MM.1S (cell line): ENCODE measurements at regions not wholly inside any gene's neighbourhood (a gene's known extent, or its start where the extent isn't known, plus 50 kb on each side); places are given as distances from the start of the nearest gene placed in this dataset.

ENCODE experiments used
- DNase-seq: peaks from one replicate; pipeline ENCODE4 v3.0.0-alpha.2; 2015
- H2AFZ ChIP-seq: fragments of 300-600 bp; sonication (generic); 2 replicates; pipeline ENCODE4 v1.6.0; 2016; ENCODE audit warnings: antibody characterized with exemption, low read length
- H3F3A ChIP-seq: fragments of 300-600 bp; sonication (generic); 2 replicates; pipeline ENCODE4 v1.6.1; 2016; ENCODE audit warnings: mild to moderate bottlenecking, antibody characterized with exemption, low read length, moderate library complexity, mixed read lengths; ENCODE audit not compliant: insufficient read depth
- H3K27ac ChIP-seq: fragments of 300-600 bp; sonication (generic); 2 replicates; pipeline ENCODE4 v1.5.1; 2016; ENCODE audit warnings: mild to moderate bottlenecking, low read length
- H3K27me3 ChIP-seq: fragments of 300-600 bp; sonication (generic); replicated peaks from 2 replicates; pipeline ENCODE4 v1.6.0; 2016; ENCODE audit warnings: low read length; ENCODE audit not compliant: insufficient read depth
- H3K36me3 ChIP-seq: fragments of 300-600 bp; sonication (generic); replicated peaks from 2 replicates; pipeline ENCODE4 v1.6.1; 2016; ENCODE audit warnings: mild to moderate bottlenecking, low read length, mixed read lengths; ENCODE audit not compliant: insufficient read depth
- H3K4me1 ChIP-seq: fragments of 300-600 bp; sonication (generic); 2 replicates; pipeline ENCODE4 v1.6.1; 2016; ENCODE audit warnings: low read length, mixed read lengths
- H3K4me2 ChIP-seq: fragments of 300-600 bp; sonication (generic); 2 replicates; pipeline ENCODE4 v1.6.0; 2016; ENCODE audit warnings: low read depth, low read length
- H3K4me3 ChIP-seq: fragments of 300-600 bp; sonication (generic); 2 replicates; pipeline ENCODE4 v1.5.1; 2016; ENCODE audit warnings: low read length, mixed read lengths
- H3K79me2 ChIP-seq: fragments of 300-600 bp; sonication (generic); 2 replicates; pipeline ENCODE4 v1.6.1; 2016; ENCODE audit warnings: mixed run types, low read length, mixed read lengths
- H3K9ac ChIP-seq: fragments of 300-600 bp; sonication (generic); 2 replicates; pipeline ENCODE4 v1.6.1; 2016; ENCODE audit warnings: low read length, mixed read lengths
- H3K9me2 ChIP-seq: fragments of 300-600 bp; sonication (generic); replicated peaks from 2 replicates; pipeline ENCODE4 v1.6.1; 2016; ENCODE audit warnings: mild to moderate bottlenecking, low read length, mixed read lengths; ENCODE audit not compliant: insufficient read depth
- H3K9me3 ChIP-seq: fragments of 300-600 bp; sonication (generic); replicated peaks from 2 replicates; pipeline ENCODE4 v1.6.1; 2016; ENCODE audit warnings: mild to moderate bottlenecking, low read length, mixed read lengths; ENCODE audit not compliant: insufficient read depth
- H4K20me1 ChIP-seq: fragments of 300-600 bp; sonication (generic); 2 replicates; pipeline ENCODE4 v1.6.1; 2016; ENCODE audit warnings: mild to moderate bottlenecking, low read length, moderate library complexity, mixed read lengths; ENCODE audit not compliant: insufficient read depth
- CTCF ChIP-seq: fragments of 300-600 bp; sonication (generic); IDR thresholded peaks from 2 replicates; pipeline ENCODE4 v1.5.1; 2016; ENCODE audit warnings: antibody characterized with exemption, low read length, mixed read lengths
- EZH2 ChIP-seq: fragments of 300-600 bp; sonication (generic); optimal IDR thresholded peaks from 2 replicates; pipeline ENCODE3; 2017; ENCODE audit warnings: low read depth, mild to moderate bottlenecking, antibody characterized with exemption, low read length, mixed read lengths
- EZH2phosphoT487 ChIP-seq: fragments of 300-600 bp; sonication (generic); IDR thresholded peaks from 2 replicates; pipeline ENCODE4 v1.6.1; 2018; ENCODE audit warnings: antibody characterized with exemption, low read length

- Histone ChIP-seq H3K9me3 (no peaks in the 10 kb centered on the region), H4K20me1 (no peaks in the 10 kb centered on the region), H3K36me3 (no peaks in the 10 kb centered on the region)
These were observed 522.3 kb upstream of the NUDT12 start for GRCh38 chr5:104084896-104085295.

DNA sequence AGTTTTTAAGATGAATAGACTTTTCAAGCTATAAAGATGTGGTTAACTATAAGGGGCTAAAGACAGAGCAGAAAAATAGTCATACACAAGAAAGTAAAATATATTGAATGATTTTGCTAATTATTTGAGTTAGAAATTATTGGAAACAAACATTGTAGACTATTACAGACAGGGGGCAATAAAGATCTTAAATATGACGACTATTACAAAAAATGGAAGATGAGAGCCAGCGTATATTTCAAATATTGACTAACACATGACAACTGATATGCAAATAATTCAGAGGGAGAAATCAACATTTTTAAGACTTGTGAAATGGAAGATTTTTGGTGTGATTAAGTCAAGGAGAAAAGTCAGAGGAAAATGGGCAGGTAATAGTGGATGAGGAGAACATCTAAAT lies 520.2 kb upstream of the NUDT12 start:
- no peaks in the 10 kb centered on the region for H3K36me3 ChIP-seq
- no peaks in the 10 kb centered on the region for H3K9me2 ChIP-seq
- no peaks in the 10 kb centered on the region for H3K4me1 ChIP-seq
- H3K27me3 ChIP-seq, result no peaks in the 10 kb centered on the region
- H3F3A ChIP-seq, result no peaks in the 10 kb centered on the region
- H3K9me3 ChIP-seq, result no peaks in the 10 kb centered on the region
- no peaks in the 10 kb centered on the region for H4K20me1 ChIP-seq
- TF ChIP-seq EZH2 (no peak), EZH2phosphoT487 (no peak), CTCF (no peak)
- DNase-seq, result no peak
- no peaks in the 10 kb centered on the region for H3K79me2 ChIP-seq
- H3K4me3 ChIP-seq, result no peak overlapping the region
- H3K9ac ChIP-seq, result no peak overlapping the region
- no peak overlapping the region for H3K27ac ChIP-seq
- no peak overlapping the region for H2AFZ ChIP-seq
- H3K4me2 ChIP-seq, result no peak overlapping the region

More at GRCh38 chr5:104084896-104085295, 522.3 kb upstream of the NUDT12 start:
- Histone ChIP-seq H2AFZ (no peak overlapping the region), H3K4me3 (no peak overlapping the region), H3K4me2 (no peak overlapping the region), H3K27ac (no peak overlapping the region), H3K4me1 (no peaks in the 10 kb centered on the region), H3K79me2 (no peaks in the 10 kb centered on the region), H3K27me3 (no peaks in the 10 kb centered on the region), H3K9ac (no peak overlapping the region), H3K9me2 (no peaks in the 10 kb centered on the region), H3F3A (no peaks in the 10 kb centered on the region)
- TF ChIP-seq EZH2phosphoT487, result no peak
- no peak for TF ChIP-seq CTCF
- DNase-seq, result no peak

DNA sequence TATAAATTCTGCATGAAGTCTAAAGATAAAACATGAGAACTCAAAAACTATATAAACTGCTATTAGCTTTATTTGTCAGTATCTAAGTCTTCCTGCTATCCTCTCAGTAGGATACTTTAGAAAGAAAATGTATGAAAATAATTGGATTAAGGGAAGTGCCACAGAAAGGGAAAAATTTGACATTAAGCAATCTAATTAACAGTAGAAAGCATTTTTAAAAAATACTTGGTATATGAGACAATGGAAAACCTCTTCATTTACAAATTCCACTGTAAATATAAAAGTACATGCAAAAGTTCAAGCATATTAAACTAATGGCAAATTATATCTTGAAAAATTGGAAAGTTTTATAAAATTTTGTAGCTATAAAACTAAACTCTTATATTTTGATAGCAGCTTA lies 518.6 kb upstream of the NUDT12 start:
- TF ChIP-seq CTCF (no peak), EZH2 (no peak), EZH2phosphoT487 (no peak)

More for the DNA sequence above, 518.6 kb upstream of the NUDT12 start:
- H3K4me2 ChIP-seq, result no peak overlapping the region
- H3K9me3 ChIP-seq, result no peaks in the 10 kb centered on the region
- H3K4me3 ChIP-seq, result no peak overlapping the region
- H3K4me1 ChIP-seq, result no peaks in the 10 kb centered on the region
- H3F3A ChIP-seq, result no peaks in the 10 kb centered on the region
- H3K9me2 ChIP-seq, result no peaks in the 10 kb centered on the region
- no peak overlapping the region for H3K9ac ChIP-seq
- H3K27me3 ChIP-seq, result no peaks in the 10 kb centered on the region
- H4K20me1 ChIP-seq, result no peaks in the 10 kb centered on the region
- no peak for DNase-seq
- no peaks in the 10 kb centered on the region for H3K36me3 ChIP-seq
- H3K79me2 ChIP-seq, result no peaks in the 10 kb centered on the region
- H2AFZ ChIP-seq, result no peak overlapping the region
- no peak overlapping the region for H3K27ac ChIP-seq
